Activated T-helper 2 cell treated with anti-CD3 and anti-CD28 coated beads, Interferon-gamma antibody, Interleukin-2, Interleukin-4, amounts not matched to agents 10 μg/mL and 5 μg/mL and 100 μg/mL, durations not matched to agents 14 hours and 24 hours and 36 hours (primary cell): ENCODE measurements at regions not wholly inside any gene's neighbourhood (a gene's known extent, or its start where the extent isn't known, plus 50 kb on each side); places are given as distances from the start of the nearest gene placed in this dataset.

Source experiments
- DNase-seq: peaks from one replicate; pipeline ENCODE4 v3.0.0; 2021; ENCODE audit warnings: low spot score
- H3K27ac Mint-ChIP-seq: one replicate; pipeline ENCODE4 v1.8.0; 2021; ENCODE audit warnings: mixed read lengths
- H3K27me3 Mint-ChIP-seq: one replicate; pipeline ENCODE4 v1.8.0; 2021; ENCODE audit warnings: low read depth, mixed read lengths
- H3K36me3 Mint-ChIP-seq: one replicate; pipeline ENCODE4 v1.8.0; 2021; ENCODE audit warnings: low read depth, mixed read lengths
- H3K4me1 Mint-ChIP-seq: one replicate; pipeline ENCODE4 v1.8.0; 2021; ENCODE audit warnings: low read depth, mixed read lengths
- H3K4me3 Mint-ChIP-seq: one replicate; pipeline ENCODE4 v1.8.0; 2021; ENCODE audit warnings: low read depth, mild to moderate bottlenecking, moderate library complexity, mixed read lengths
- H3K9me3 Mint-ChIP-seq: one replicate; pipeline ENCODE4 v1.8.0; 2021; ENCODE audit warnings: mixed read lengths
- intact Hi-C: fragments of 100-400 bp; cut with micrococcal nuclease; formaldehyde crosslinking; loops from one replicate; pipeline ENCODE4 v1.15.1; 2023

- intact Hi-C loops: loop anchor here (5.0 kb wide), 1 partner anchor 551 kb away; no protein-coding TSS in a partner anchor
- H3K4me1 Mint-ChIP-seq: no peaks in the 10 kb centered on the region
- no peak overlapping the region for H3K27ac Mint-ChIP-seq
- no peaks in the 10 kb centered on the region for H3K27me3 Mint-ChIP-seq
- no peak for DNase-seq
- H3K9me3 Mint-ChIP-seq: no peaks in the 10 kb centered on the region
- H3K36me3 Mint-ChIP-seq: no peaks in the 10 kb centered on the region
- no peak overlapping the region for H3K4me3 Mint-ChIP-seq
These were observed 242.4 kb downstream of the OGFRL1 start for GRCh38 chr6:71531006-71531405.

- H3K4me3 Mint-ChIP-seq: no peak overlapping the region
- intact Hi-C loops: loop anchor here (5.0 kb wide), 1 partner anchor 550 kb away; no protein-coding TSS in a partner anchor
- H3K27ac Mint-ChIP-seq: no peak overlapping the region
- no peak for DNase-seq
- no peaks in the 10 kb centered on the region for H3K9me3 Mint-ChIP-seq
- no peaks in the 10 kb centered on the region for H3K36me3 Mint-ChIP-seq
- no peaks in the 10 kb centered on the region for H3K27me3 Mint-ChIP-seq
- H3K4me1 Mint-ChIP-seq: no peaks in the 10 kb centered on the region
These were observed 243.2 kb downstream of the OGFRL1 start for GRCh38 chr6:71531841-71532240.

- Mint-ChIP-seq H3K27me3 (no peaks in the 10 kb centered on the region), H3K9me3 (no peaks in the 10 kb centered on the region), H3K36me3 (no peaks in the 10 kb centered on the region), H3K4me3 (no peak overlapping the region), H3K27ac (no peak overlapping the region), H3K4me1 (no peaks in the 10 kb centered on the region)
- intact Hi-C loops: loop anchor here (5.0 kb wide), 1 partner anchor 548 kb away; no protein-coding TSS in a partner anchor
- DNase-seq: no peak
These were observed 245.3 kb downstream of the OGFRL1 start for GRCh38 chr6:71533939-71534379.

GRCh38 chr6:71534921-71535320 lies 246.3 kb downstream of the OGFRL1 start:
- intact Hi-C loops: loop anchor here (5.0 kb wide), 1 partner anchor 547 kb away; no protein-coding TSS in a partner anchor
- H3K4me3 Mint-ChIP-seq: no peak overlapping the region
- H3K27me3 Mint-ChIP-seq: no peaks in the 10 kb centered on the region
- H3K4me1 Mint-ChIP-seq: no peaks in the 10 kb centered on the region
- no peak for DNase-seq
- no peaks in the 10 kb centered on the region for H3K9me3 Mint-ChIP-seq
- no peaks in the 10 kb centered on the region for H3K36me3 Mint-ChIP-seq
- no peak overlapping the region for H3K27ac Mint-ChIP-seq

- Mint-ChIP-seq H3K4me3 (no peak overlapping the region), H3K27me3 (no peaks in the 10 kb centered on the region), H3K27ac (no peak overlapping the region), H3K36me3 (no peaks in the 10 kb centered on the region), H3K4me1 (no peaks in the 10 kb centered on the region), H3K9me3 (no peaks in the 10 kb centered on the region)
- intact Hi-C loops: no loop called here
- no peak for DNase-seq
These were observed 249.1 kb downstream of the OGFRL1 start for GRCh38 chr6:71537717-71538116.

GRCh38 chr6:71544028-71544427 lies 255.4 kb downstream of the OGFRL1 start:
- H3K27me3 Mint-ChIP-seq: no peaks in the 10 kb centered on the region
- no peaks in the 10 kb centered on the region for H3K4me1 Mint-ChIP-seq
- no peak overlapping the region for H3K27ac Mint-ChIP-seq
- DNase-seq: no peak
- intact Hi-C loops: no loop called here
- no peaks in the 10 kb centered on the region for H3K36me3 Mint-ChIP-seq
- H3K9me3 Mint-ChIP-seq: no peaks in the 10 kb centered on the region
- no peak overlapping the region for H3K4me3 Mint-ChIP-seq

GRCh38 chr6:71544906-71545305 lies 256.3 kb downstream of the OGFRL1 start:
- Mint-ChIP-seq H3K27me3 (no peaks in the 10 kb centered on the region), H3K27ac (no peak overlapping the region), H3K9me3 (no peaks in the 10 kb centered on the region), H3K36me3 (no peaks in the 10 kb centered on the region), H3K4me1 (no peaks in the 10 kb centered on the region), H3K4me3 (no peak overlapping the region)
- DNase-seq: no peak
- intact Hi-C loops: no loop called here

- Mint-ChIP-seq H3K4me1 (no peaks in the 10 kb centered on the region), H3K4me3 (no peak overlapping the region), H3K36me3 (no peaks in the 10 kb centered on the region), H3K9me3 (no peaks in the 10 kb centered on the region), H3K27ac (no peak overlapping the region), H3K27me3 (no peaks in the 10 kb centered on the region)
- intact Hi-C loops: no loop called here
- no peak for DNase-seq
These were observed 257.3 kb downstream of the OGFRL1 start for GRCh38 chr6:71545905-71546304.

- DNase-seq: no peak
- Mint-ChIP-seq H3K9me3 (peaks cover 9% of the 10 kb centered on the region), H3K36me3 (no peaks in the 10 kb centered on the region), H3K27me3 (no peaks in the 10 kb centered on the region), H3K4me1 (no peaks in the 10 kb centered on the region), H3K27ac (no peak overlapping the region), H3K4me3 (no peak overlapping the region)
- intact Hi-C loops: no loop called here
These were observed 263.2 kb downstream of the OGFRL1 start for GRCh38 chr6:71551798-71552197.

- intact Hi-C loops: no loop called here
- Mint-ChIP-seq H3K36me3 (no peaks in the 10 kb centered on the region), H3K27ac (no peak overlapping the region), H3K4me1 (no peaks in the 10 kb centered on the region), H3K27me3 (no peaks in the 10 kb centered on the region), H3K9me3 (peaks cover 25% of the 10 kb centered on the region), H3K4me3 (no peak overlapping the region)
- DNase-seq: no peak
These were observed 267.5 kb downstream of the OGFRL1 start for GRCh38 chr6:71556141-71556540.

GRCh38 chr6:71558974-71559373 lies 270.4 kb downstream of the OGFRL1 start:
- H3K36me3 Mint-ChIP-seq: no peaks in the 10 kb centered on the region
- H3K4me3 Mint-ChIP-seq: no peak overlapping the region
- H3K27me3 Mint-ChIP-seq: no peaks in the 10 kb centered on the region
- intact Hi-C loops: no loop called here
- no peak overlapping the region for H3K27ac Mint-ChIP-seq
- no peaks in the 10 kb centered on the region for H3K4me1 Mint-ChIP-seq
- DNase-seq: no peak
- peaks cover 25% of the 10 kb centered on the region for H3K9me3 Mint-ChIP-seq

GRCh38 chr6:71567562-71567961 lies 279.0 kb downstream of the OGFRL1 start:
- no peaks in the 10 kb centered on the region for H3K9me3 Mint-ChIP-seq
- intact Hi-C loops: no loop called here
- no peak overlapping the region for H3K4me3 Mint-ChIP-seq
- no peaks in the 10 kb centered on the region for H3K4me1 Mint-ChIP-seq
- no peak for DNase-seq
- no peak overlapping the region for H3K27ac Mint-ChIP-seq
- no peaks in the 10 kb centered on the region for H3K36me3 Mint-ChIP-seq
- H3K27me3 Mint-ChIP-seq: no peaks in the 10 kb centered on the region

- Mint-ChIP-seq H3K27me3 (no peaks in the 10 kb centered on the region), H3K9me3 (no peaks in the 10 kb centered on the region)
- intact Hi-C loops: no loop called here
These were observed 289.2 kb downstream of the OGFRL1 start for GRCh38 chr6:71577766-71578165.

GRCh38 chr6:71579902-71580301 lies 291.3 kb downstream of the OGFRL1 start:
- no peaks in the 10 kb centered on the region for H3K9me3 Mint-ChIP-seq
- no peak for DNase-seq
- no peaks in the 10 kb centered on the region for H3K4me1 Mint-ChIP-seq
- H3K27me3 Mint-ChIP-seq: no peaks in the 10 kb centered on the region
- no peak overlapping the region for H3K27ac Mint-ChIP-seq
- intact Hi-C loops: no loop called here
- no peak overlapping the region for H3K4me3 Mint-ChIP-seq
- H3K36me3 Mint-ChIP-seq: no peaks in the 10 kb centered on the region

More at GRCh38 chr6:71577766-71578165, 289.2 kb downstream of the OGFRL1 start:
- Mint-ChIP-seq H3K27ac (no peak overlapping the region), H3K4me3 (no peak overlapping the region), H3K36me3 (no peaks in the 10 kb centered on the region), H3K4me1 (no peaks in the 10 kb centered on the region)
- DNase-seq: no peak
